ENCODE measurements at regions not wholly inside any gene's neighbourhood (a gene's known extent, or its start where the extent isn't known, plus 50 kb on each side); places are given as distances from the start of the nearest gene placed in this dataset.

GRCh38 chr2:33660416-33661123 lies 61.5 kb upstream of the FAM98A start:
- DNase-seq (ENCODE audit: low spot score), result no peak
- no peaks in the 10 kb centered on the region for H3K9me2 ChIP-seq (ENCODE audit: insufficient read depth, low read length)
- ChIA-PET CTCF (ENCODE audit: unreplicated experiment) (no interaction called here), POLR2A (no interaction called here)
- TF ChIP-seq CTCF (conservative IDR thresholded peaks at IDR 0.05; ENCODE audit: low read length), result no peak
- no peak for TF ChIP-seq EZH2phosphoT487 (IDR thresholded peaks at IDR 0.05; ENCODE audit: borderline replicate concordance, low read depth, low read length)
- intact Hi-C loops (cut with micrococcal nuclease; ENCODE audit: unreplicated experiment), result no loop called here
- BruUV-seq (replicated peaks), result no TSS peak
- no peak overlapping the region for H3K4me3 ChIP-seq (ENCODE audit: low read depth, low read length, poor library complexity, severe bottlenecking)
- H3K4me2 ChIP-seq (ENCODE audit: low read length), result no peak overlapping the region
- H3K36me3 ChIP-seq (ENCODE audit: insufficient read depth, low read length), result no peaks in the 10 kb centered on the region
- no peak overlapping the region for H2AFZ ChIP-seq (ENCODE audit: low read length)
- H3K9me3 ChIP-seq (ENCODE audit: low read length), result peaks cover 9% of the 10 kb centered on the region; the same call in 1 of the 2 replicates
- H3K79me2 ChIP-seq (ENCODE audit: insufficient read depth, low read depth, low read length), result no peaks in the 10 kb centered on the region
- no peaks in the 10 kb centered on the region for H4K20me1 ChIP-seq (ENCODE audit: insufficient read depth, low read length)
- H3K4me1 ChIP-seq (ENCODE audit: insufficient read depth, low read length, poor library complexity, severe bottlenecking), result no peaks in the 10 kb centered on the region
- no peak overlapping the region for H3K27ac ChIP-seq (ENCODE audit: low read depth, low read length, poor library complexity, severe bottlenecking)

- POLR2A ChIA-PET, result no interaction called here
Observed at GRCh38 chr2:33655626-33656320, 56.7 kb upstream of the FAM98A start.

More at GRCh38 chr2:33655626-33656320, 56.7 kb upstream of the FAM98A start:
- no peak overlapping the region for H3K4me2 ChIP-seq (ENCODE audit: low read length)
- H3K9me3 ChIP-seq (ENCODE audit: low read length), result no peaks in the 10 kb centered on the region
- no peak overlapping the region for H3K4me3 ChIP-seq (ENCODE audit: low read depth, low read length, poor library complexity, severe bottlenecking)
- BruUV-seq (replicated peaks), result no TSS peak
- intact Hi-C loops (cut with micrococcal nuclease; ENCODE audit: unreplicated experiment), result no loop called here
- DNase-seq (ENCODE audit: low spot score), result no peak
- no peak overlapping the region for H3K27ac ChIP-seq (ENCODE audit: low read depth, low read length, poor library complexity, severe bottlenecking)
- TF ChIP-seq CTCF (conservative IDR thresholded peaks at IDR 0.05; ENCODE audit: low read length), result no peak
- no peak for TF ChIP-seq EZH2phosphoT487 (IDR thresholded peaks at IDR 0.05; ENCODE audit: borderline replicate concordance, low read depth, low read length)
- no peaks in the 10 kb centered on the region for H3K9me2 ChIP-seq (ENCODE audit: insufficient read depth, low read length)
- no peak overlapping the region for H2AFZ ChIP-seq (ENCODE audit: low read length)
- no peaks in the 10 kb centered on the region for H3K79me2 ChIP-seq (ENCODE audit: insufficient read depth, low read depth, low read length)
- no peaks in the 10 kb centered on the region for H3K4me1 ChIP-seq (ENCODE audit: insufficient read depth, low read length, poor library complexity, severe bottlenecking)
- H4K20me1 ChIP-seq (ENCODE audit: insufficient read depth, low read length), result no peaks in the 10 kb centered on the region
- CTCF ChIA-PET (ENCODE audit: unreplicated experiment), result no interaction called here
- H3K36me3 ChIP-seq (ENCODE audit: insufficient read depth, low read length), result no peaks in the 10 kb centered on the region

Measured in OCI-LY7 (cell line).